ENCODE measurements at regions not wholly inside any gene's neighbourhood (a gene's known extent, or its start where the extent isn't known, plus 50 kb on each side); places are given as distances from the start of the nearest gene placed in this dataset.

- H3K27ac ChIP-seq (ENCODE audit: poor library complexity, severe bottlenecking), result no peak overlapping the region
- DNase-seq (ENCODE audit: low spot score) (no peak), ATAC-seq (ENCODE audit: low read depth) (no peak)
Measured at GRCh38 chr6:21745543-21746337, 152.2 kb downstream of the SOX4 start.

DNA sequence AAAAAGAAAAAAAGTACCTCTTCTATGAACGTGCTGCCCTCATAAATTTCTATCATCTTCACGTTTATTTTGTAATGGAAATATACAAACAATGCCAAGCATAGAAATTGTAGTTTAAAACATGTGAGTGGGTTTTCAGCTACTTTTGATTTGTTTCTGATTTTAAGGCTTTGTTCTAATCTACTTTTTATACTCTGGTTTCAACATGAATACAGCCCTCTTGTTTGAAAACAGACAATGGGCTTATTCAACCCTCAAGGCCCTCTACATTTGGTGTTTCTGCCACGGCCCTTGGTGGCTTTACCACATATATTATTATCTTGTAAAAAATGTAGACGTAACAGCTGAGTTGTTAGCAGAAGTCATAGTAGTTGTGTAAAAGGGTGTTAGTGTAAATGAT lies 153.9 kb downstream of the SOX4 start:
- no peaks in the 10 kb centered on the region for H3K9me3 ChIP-seq (ENCODE audit: severe bottlenecking)
- no peaks in the 10 kb centered on the region for H3K36me3 ChIP-seq (ENCODE audit: low read depth)
- DNase-seq (ENCODE audit: low spot score), result no peak
- TF ChIP-seq, protein P1, sequence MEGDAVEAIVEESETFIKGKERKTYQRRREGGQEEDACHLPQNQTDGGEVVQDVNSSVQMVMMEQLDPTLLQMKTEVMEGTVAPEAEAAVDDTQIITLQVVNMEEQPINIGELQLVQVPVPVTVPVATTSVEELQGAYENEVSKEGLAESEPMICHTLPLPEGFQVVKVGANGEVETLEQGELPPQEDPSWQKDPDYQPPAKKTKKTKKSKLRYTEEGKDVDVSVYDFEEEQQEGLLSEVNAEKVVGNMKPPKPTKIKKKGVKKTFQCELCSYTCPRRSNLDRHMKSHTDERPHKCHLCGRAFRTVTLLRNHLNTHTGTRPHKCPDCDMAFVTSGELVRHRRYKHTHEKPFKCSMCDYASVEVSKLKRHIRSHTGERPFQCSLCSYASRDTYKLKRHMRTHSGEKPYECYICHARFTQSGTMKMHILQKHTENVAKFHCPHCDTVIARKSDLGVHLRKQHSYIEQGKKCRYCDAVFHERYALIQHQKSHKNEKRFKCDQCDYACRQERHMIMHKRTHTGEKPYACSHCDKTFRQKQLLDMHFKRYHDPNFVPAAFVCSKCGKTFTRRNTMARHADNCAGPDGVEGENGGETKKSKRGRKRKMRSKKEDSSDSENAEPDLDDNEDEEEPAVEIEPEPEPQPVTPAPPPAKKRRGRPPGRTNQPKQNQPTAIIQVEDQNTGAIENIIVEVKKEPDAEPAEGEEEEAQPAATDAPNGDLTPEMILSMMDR (IDR thresholded peaks at IDR 0.05; ENCODE audit: poor library complexity, severe bottlenecking), result no peak
- ATAC-seq (ENCODE audit: low read depth), result no peak
- peaks cover 29% of the 10 kb centered on the region for H3K4me1 ChIP-seq (ENCODE audit: insufficient read depth, poor library complexity, severe bottlenecking)
- H3K27ac ChIP-seq (ENCODE audit: poor library complexity, severe bottlenecking), result no peak overlapping the region
- H3K27me3 ChIP-seq (ENCODE audit: insufficient read depth, poor library complexity, severe bottlenecking), result no peaks in the 10 kb centered on the region
- H3K4me3 ChIP-seq (ENCODE audit: severe bottlenecking), result no peak overlapping the region

More at GRCh38 chr6:21745543-21746337, 152.2 kb downstream of the SOX4 start:
- no peaks in the 10 kb centered on the region for H3K9me3 ChIP-seq (ENCODE audit: severe bottlenecking)
- TF ChIP-seq, protein P1 (IDR thresholded peaks at IDR 0.05; ENCODE audit: poor library complexity, severe bottlenecking), result no peak
- H3K27me3 ChIP-seq (ENCODE audit: insufficient read depth, poor library complexity, severe bottlenecking), result no peaks in the 10 kb centered on the region
- peaks cover 38% of the 10 kb centered on the region for H3K4me1 ChIP-seq (ENCODE audit: insufficient read depth, poor library complexity, severe bottlenecking)
- no peaks in the 10 kb centered on the region for H3K36me3 ChIP-seq (ENCODE audit: low read depth)
- no peak overlapping the region for H3K4me3 ChIP-seq (ENCODE audit: severe bottlenecking)

DNA sequence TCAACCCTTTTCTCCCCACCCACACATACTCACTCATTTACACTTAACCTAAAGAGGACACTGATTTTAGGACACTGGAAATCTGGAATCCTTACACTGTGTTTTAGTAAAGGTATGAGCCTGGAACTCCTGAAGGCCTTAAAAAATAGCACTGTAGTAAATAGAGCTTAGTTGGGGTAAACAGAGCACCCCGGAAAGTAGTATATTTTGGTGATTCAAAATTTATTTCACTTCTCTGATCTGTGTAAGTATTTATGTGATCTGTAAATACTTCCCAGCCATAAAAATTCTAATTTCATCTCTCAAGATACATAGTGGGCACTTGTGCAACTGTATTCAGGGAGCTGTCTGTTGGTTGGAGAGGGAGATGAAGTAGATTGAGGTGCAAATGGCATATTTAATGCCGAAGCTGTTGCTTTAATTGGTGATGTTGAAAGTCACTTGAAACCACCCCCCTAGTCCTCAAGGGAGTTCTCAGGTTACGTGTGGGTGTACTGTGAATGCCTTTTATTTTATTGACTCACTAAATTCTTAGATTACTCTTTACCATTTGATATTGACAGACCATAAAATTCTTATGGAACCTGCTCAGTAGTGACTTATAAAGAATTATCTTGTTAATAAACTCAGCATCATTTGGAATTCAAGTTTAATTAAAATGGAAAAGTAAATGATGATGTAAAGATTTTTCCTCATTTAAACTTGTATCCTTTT lies 154.9 kb downstream of the SOX4 start:
- Histone ChIP-seq H3K27me3 (ENCODE audit: insufficient read depth, poor library complexity, severe bottlenecking) (no peaks in the 10 kb centered on the region), H3K9me3 (ENCODE audit: severe bottlenecking) (no peaks in the 10 kb centered on the region), H3K4me1 (ENCODE audit: insufficient read depth, poor library complexity, severe bottlenecking) (peaks cover 35% of the 10 kb centered on the region), H3K36me3 (ENCODE audit: low read depth) (no peaks in the 10 kb centered on the region), H3K27ac (ENCODE audit: poor library complexity, severe bottlenecking) (peak overlapping the region; percentile 22), H3K4me3 (ENCODE audit: severe bottlenecking) (no peak overlapping the region)
- DNase-seq (ENCODE audit: low spot score) (no peak), ATAC-seq (ENCODE audit: low read depth) (peak; percentile 90)
- TF ChIP-seq, protein P1 (IDR thresholded peaks at IDR 0.05; ENCODE audit: poor library complexity, severe bottlenecking), result no peak

- Histone ChIP-seq H3K4me3 (ENCODE audit: severe bottlenecking) (no peak overlapping the region), H3K4me1 (ENCODE audit: insufficient read depth, poor library complexity, severe bottlenecking) (peaks cover 48% of the 10 kb centered on the region), H3K27ac (ENCODE audit: poor library complexity, severe bottlenecking) (no peak overlapping the region), H3K36me3 (ENCODE audit: low read depth) (no peaks in the 10 kb centered on the region), H3K27me3 (ENCODE audit: insufficient read depth, poor library complexity, severe bottlenecking) (no peaks in the 10 kb centered on the region), H3K9me3 (ENCODE audit: severe bottlenecking) (no peaks in the 10 kb centered on the region)
- ATAC-seq (ENCODE audit: low read depth), result no peak
- DNase-seq (ENCODE audit: low spot score), result no peak
- TF ChIP-seq, protein P1 (IDR thresholded peaks at IDR 0.05; ENCODE audit: poor library complexity, severe bottlenecking), result no peak
Measured at GRCh38 chr6:21749754-21750153, 156.2 kb downstream of the SOX4 start.

Data from RWPE2 (cell line).